ENCODE measurements at regions not wholly inside any gene's neighbourhood (a gene's known extent, or its start where the extent isn't known, plus 50 kb on each side); places are given as distances from the start of the nearest gene placed in this dataset.

GRCh38 chr10:128473396-128473795 is 347.2 kb upstream of the MKI67 start:
- Histone ChIP-seq H3K36me3 (no peaks in the 10 kb centered on the region), H3K4me3 (no peak overlapping the region), H3K27ac (no peak overlapping the region), H3K9me3 (no peaks in the 10 kb centered on the region), H3K4me1 (no peaks in the 10 kb centered on the region), H3K27me3 (peaks cover 5% of the 10 kb centered on the region)
- no peak for TF ChIP-seq CTCF (IDR thresholded peaks at IDR 0.05)
- intact Hi-C loops (cut with DNase I): no loop called here
- no peak for ATAC-seq
- peak; percentile 42 for DNase-seq

GRCh38 chr10:128473911-128474310 is 347.7 kb upstream of the MKI67 start:
- Histone ChIP-seq H3K27ac (no peak overlapping the region), H3K27me3 (peaks cover 5% of the 10 kb centered on the region), H3K9me3 (no peaks in the 10 kb centered on the region), H3K4me3 (no peak overlapping the region), H3K36me3 (no peaks in the 10 kb centered on the region), H3K4me1 (no peaks in the 10 kb centered on the region)
- ATAC-seq: no peak
- no peak for TF ChIP-seq CTCF (IDR thresholded peaks at IDR 0.05)
- intact Hi-C loops (cut with DNase I): no loop called here
- no peak for DNase-seq

GRCh38 chr10:128474571-128474970 is 348.3 kb upstream of the MKI67 start:
- intact Hi-C loops (cut with DNase I): no loop called here

GRCh38 chr10:128475686-128476367 is 349.6 kb upstream of the MKI67 start:
- no peak for TF ChIP-seq CTCF (IDR thresholded peaks at IDR 0.05)
- intact Hi-C loops (cut with DNase I): no loop called here
- Histone ChIP-seq H3K9me3 (no peaks in the 10 kb centered on the region), H3K27me3 (peaks cover 5% of the 10 kb centered on the region), H3K4me1 (no peaks in the 10 kb centered on the region), H3K4me3 (no peak overlapping the region), H3K36me3 (no peaks in the 10 kb centered on the region), H3K27ac (no peak overlapping the region)
- DNase-seq (no peak), ATAC-seq (peak; percentile 7)

More at GRCh38 chr10:128474571-128474970, 348.3 kb upstream of the MKI67 start:
- H3K9me3 ChIP-seq: no peaks in the 10 kb centered on the region
- DNase-seq (no peak), ATAC-seq (no peak)
- no peak overlapping the region for H3K27ac ChIP-seq
- H3K4me1 ChIP-seq: no peaks in the 10 kb centered on the region
- no peaks in the 10 kb centered on the region for H3K36me3 ChIP-seq
- no peak overlapping the region for H3K4me3 ChIP-seq
- TF ChIP-seq CTCF (IDR thresholded peaks at IDR 0.05): no peak
- peaks cover 5% of the 10 kb centered on the region for H3K27me3 ChIP-seq

- no peak overlapping the region for H3K4me3 ChIP-seq
- TF ChIP-seq CTCF (IDR thresholded peaks at IDR 0.05): no peak
- DNase-seq: no peak
Measured at GRCh38 chr10:128476368-128476725, 350.1 kb upstream of the MKI67 start.

GRCh38 chr10:128476845-128477244 is 350.6 kb upstream of the MKI67 start:
- no peaks in the 10 kb centered on the region for H3K36me3 ChIP-seq
- H3K4me3 ChIP-seq: no peak overlapping the region
- peaks cover 5% of the 10 kb centered on the region for H3K27me3 ChIP-seq
- no peak for ATAC-seq
- no peaks in the 10 kb centered on the region for H3K9me3 ChIP-seq
- intact Hi-C loops (cut with DNase I): no loop called here
- TF ChIP-seq CTCF (IDR thresholded peaks at IDR 0.05): no peak
- H3K4me1 ChIP-seq: no peaks in the 10 kb centered on the region
- DNase-seq: no peak
- H3K27ac ChIP-seq: no peak overlapping the region

More at GRCh38 chr10:128476368-128476725, 350.1 kb upstream of the MKI67 start:
- ATAC-seq: no peak
- intact Hi-C loops (cut with DNase I): no loop called here
- no peaks in the 10 kb centered on the region for H3K36me3 ChIP-seq
- no peaks in the 10 kb centered on the region for H3K9me3 ChIP-seq
- H3K27me3 ChIP-seq: peaks cover 5% of the 10 kb centered on the region
- H3K27ac ChIP-seq: no peak overlapping the region
- no peaks in the 10 kb centered on the region for H3K4me1 ChIP-seq
